Activated naive CD4-positive, alpha-beta T cell treated with anti-CD3 and anti-CD28 coated beads, Interleukin-2, amount 50 U/mL, for 24 hours (primary cell): ENCODE measurements at regions not wholly inside any gene's neighbourhood (a gene's known extent, or its start where the extent isn't known, plus 50 kb on each side); places are given as distances from the start of the nearest gene placed in this dataset.
"Not testable (repeated sequence)": the region's sequence is repeated elsewhere in the genome, so short reads cannot be mapped to it uniquely, and the experiment has no call there.

Experiments
- H3K27ac Mint-ChIP-seq: one replicate; pipeline ENCODE4 v1.8.0; 2021; ENCODE audit warnings: mild to moderate bottlenecking, mixed read lengths
- H3K27me3 Mint-ChIP-seq: one replicate; pipeline ENCODE4 v1.8.0; 2021; ENCODE audit warnings: mixed read lengths
- H3K36me3 Mint-ChIP-seq: one replicate; pipeline ENCODE4 v1.8.0; 2021; ENCODE audit warnings: mixed read lengths
- H3K4me1 Mint-ChIP-seq: one replicate; pipeline ENCODE4 v1.8.0; 2021; ENCODE audit warnings: mixed read lengths
- H3K4me3 Mint-ChIP-seq: one replicate; pipeline ENCODE4 v1.8.0; 2021; ENCODE audit warnings: mild to moderate bottlenecking, mixed read lengths
- H3K9me3 Mint-ChIP-seq: one replicate; pipeline ENCODE4 v1.8.0; 2021; ENCODE audit warnings: mixed read lengths

DNA sequence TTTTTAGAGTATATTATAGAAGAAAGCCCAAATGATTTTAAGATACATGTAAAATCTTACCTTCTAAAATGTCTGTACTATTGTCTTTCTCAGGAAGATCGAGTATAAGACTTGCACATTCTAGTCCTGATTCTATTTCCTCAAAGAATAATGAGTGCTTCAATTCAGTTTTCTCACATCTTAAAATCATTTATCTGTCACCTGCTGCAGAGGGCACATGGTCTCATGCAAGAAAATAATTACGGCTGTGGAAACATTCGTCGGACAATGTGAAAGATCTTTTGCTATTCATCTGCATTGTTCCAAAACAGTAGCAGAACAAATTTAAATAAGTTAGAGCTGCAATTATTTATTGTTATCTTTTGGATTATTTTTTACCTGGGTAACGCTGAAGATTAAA lies 1403.5 kb downstream of the PCDH9 start:
- H3K4me3 Mint-ChIP-seq, result no peak overlapping the region
- no peaks in the 10 kb centered on the region for H3K4me1 Mint-ChIP-seq
- H3K36me3 Mint-ChIP-seq, result no peaks in the 10 kb centered on the region
- no peak overlapping the region for H3K27ac Mint-ChIP-seq
- peaks cover 9% of the 10 kb centered on the region for H3K9me3 Mint-ChIP-seq
- H3K27me3 Mint-ChIP-seq, result no peaks in the 10 kb centered on the region

DNA sequence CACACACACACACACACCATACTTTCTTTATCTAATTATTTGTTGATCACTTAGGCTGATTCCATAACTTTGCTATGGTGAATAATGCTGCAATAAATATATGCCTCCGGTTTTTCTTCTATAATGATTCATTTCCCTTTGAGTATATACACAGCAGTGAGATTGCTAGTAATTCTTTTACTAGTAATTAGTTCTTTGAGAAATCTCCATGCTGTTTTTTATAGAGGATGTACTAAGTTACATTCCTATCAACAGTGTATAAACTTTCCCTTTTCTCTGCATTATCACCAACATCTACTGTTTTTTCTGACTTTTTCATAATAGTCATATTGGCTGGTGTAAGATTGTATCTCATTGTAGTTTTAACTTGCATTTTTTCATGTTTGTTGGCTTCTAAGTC lies 1405.1 kb downstream of the PCDH9 start:
- H3K27me3 Mint-ChIP-seq, result no peaks in the 10 kb centered on the region
- H3K27ac Mint-ChIP-seq, result no peak overlapping the region
- no peak overlapping the region for H3K4me3 Mint-ChIP-seq
- H3K36me3 Mint-ChIP-seq, result no peaks in the 10 kb centered on the region
- no peaks in the 10 kb centered on the region for H3K4me1 Mint-ChIP-seq
- H3K9me3 Mint-ChIP-seq, result peaks cover 14% of the 10 kb centered on the region

DNA sequence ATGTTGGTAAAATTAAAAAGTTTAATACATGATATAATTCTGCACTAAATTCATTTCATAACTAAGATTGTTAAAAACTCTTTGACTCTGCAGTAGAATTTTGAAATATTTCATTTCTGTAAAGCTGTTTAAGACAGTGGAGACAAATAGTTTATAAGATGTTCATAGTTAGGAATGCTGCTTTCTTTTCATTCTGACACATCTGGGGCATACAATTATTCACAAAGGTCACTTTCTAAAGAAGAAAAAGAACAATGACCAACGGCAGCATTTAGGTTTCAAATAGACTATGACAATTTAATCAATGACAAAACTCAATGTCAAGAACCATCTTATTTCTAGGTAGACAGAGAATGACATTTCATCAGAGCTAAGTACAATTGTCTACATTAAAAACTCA lies 1422.1 kb downstream of the PCDH9 start:
- Mint-ChIP-seq H3K9me3 (peaks cover 7% of the 10 kb centered on the region), H3K4me3 (no peak overlapping the region), H3K27ac (no peak overlapping the region), H3K4me1 (no peaks in the 10 kb centered on the region), H3K36me3 (no peaks in the 10 kb centered on the region), H3K27me3 (no peaks in the 10 kb centered on the region)

DNA sequence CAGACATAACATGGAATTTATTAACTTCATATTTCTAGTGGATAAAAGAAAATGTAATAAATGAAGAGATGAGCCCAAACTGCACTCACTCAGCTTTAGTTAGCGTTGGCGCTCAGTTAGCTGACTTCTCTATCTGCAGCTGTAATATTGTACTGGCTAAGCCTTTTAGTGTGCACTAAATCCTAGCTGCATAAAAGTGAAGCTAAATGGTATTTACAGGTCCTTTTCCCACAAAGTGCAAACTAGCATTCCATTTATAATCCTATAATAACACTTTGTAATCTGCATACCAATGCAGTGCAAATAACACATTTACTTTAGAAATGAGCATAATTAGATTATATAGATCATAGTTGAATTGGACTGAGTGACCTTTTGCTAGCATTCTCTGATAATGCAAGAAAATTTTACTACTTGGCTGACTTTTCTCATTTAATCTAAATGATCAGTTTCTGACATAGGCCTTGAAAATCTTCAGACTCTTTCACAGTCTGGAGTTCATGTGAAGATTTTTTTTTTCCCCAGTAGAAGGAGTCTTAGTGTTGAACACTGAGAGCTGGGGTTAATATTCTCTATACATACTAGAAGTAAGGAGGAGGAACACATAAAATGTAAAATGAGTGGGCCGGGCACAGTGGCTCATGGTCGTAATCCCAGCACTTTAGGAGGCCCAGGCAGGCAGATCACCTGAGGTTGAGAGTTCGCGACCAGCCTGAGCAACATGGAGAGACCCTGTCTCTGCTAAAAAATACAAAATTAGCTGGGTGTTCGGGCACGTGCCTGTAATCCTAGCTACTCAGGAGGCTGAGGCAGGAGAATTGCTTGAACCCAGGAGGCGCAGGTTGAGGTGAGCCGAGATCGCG lies 1426.4 kb downstream of the PCDH9 start:
- H3K27me3 Mint-ChIP-seq, result no peaks in the 10 kb centered on the region
- no peaks in the 10 kb centered on the region for H3K36me3 Mint-ChIP-seq
- no peak overlapping the region for H3K27ac Mint-ChIP-seq
- peaks cover 7% of the 10 kb centered on the region for H3K9me3 Mint-ChIP-seq
- H3K4me1 Mint-ChIP-seq, result no peaks in the 10 kb centered on the region
- H3K4me3 Mint-ChIP-seq, result no peak overlapping the region

DNA sequence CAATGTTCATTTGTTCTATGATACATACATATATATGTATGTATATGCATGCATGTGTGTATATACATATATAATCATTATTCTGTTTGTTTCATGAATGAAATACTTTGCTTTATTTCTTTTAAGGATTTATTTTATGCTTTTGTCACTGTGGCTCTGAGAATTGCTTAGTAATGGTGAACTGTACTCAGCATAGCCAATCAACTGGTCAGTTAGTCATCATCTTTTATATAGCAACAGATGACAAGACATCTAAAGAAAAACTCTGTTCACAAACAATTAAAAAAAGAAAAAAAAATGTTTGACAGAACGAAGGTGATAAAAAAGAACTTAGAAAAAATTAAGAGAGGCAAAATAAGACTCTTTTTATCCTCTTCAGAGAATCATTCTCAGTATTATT lies 1440.3 kb downstream of the PCDH9 start:
- Mint-ChIP-seq H3K9me3 (peaks cover 6% of the 10 kb centered on the region), H3K4me3 (no peak overlapping the region), H3K36me3 (no peaks in the 10 kb centered on the region), H3K27me3 (no peaks in the 10 kb centered on the region), H3K4me1 (no peaks in the 10 kb centered on the region), H3K27ac (no peak overlapping the region)

DNA sequence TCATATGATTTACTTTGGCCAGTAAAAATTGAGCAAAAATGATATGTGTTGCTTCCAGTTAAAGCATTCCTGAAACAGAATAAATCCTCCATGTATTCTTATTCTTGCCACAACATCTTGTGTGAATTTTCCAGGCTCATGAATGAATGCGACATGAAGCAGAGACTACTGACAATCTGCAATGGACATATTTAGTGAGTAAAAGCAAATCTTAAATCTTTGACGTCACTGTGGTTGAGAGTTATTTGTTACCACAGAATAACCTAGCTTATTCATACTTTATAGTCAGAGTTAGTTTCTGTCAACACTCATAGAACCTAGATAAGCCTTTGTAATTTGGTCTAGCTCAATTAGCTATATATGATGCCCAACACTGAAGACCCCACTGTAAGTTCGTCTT lies 1443.1 kb downstream of the PCDH9 start:
- Mint-ChIP-seq H3K4me3 (no peak overlapping the region), H3K4me1 (no peaks in the 10 kb centered on the region), H3K9me3 (peaks cover 6% of the 10 kb centered on the region), H3K36me3 (no peaks in the 10 kb centered on the region), H3K27me3 (no peaks in the 10 kb centered on the region), H3K27ac (no peak overlapping the region)

DNA sequence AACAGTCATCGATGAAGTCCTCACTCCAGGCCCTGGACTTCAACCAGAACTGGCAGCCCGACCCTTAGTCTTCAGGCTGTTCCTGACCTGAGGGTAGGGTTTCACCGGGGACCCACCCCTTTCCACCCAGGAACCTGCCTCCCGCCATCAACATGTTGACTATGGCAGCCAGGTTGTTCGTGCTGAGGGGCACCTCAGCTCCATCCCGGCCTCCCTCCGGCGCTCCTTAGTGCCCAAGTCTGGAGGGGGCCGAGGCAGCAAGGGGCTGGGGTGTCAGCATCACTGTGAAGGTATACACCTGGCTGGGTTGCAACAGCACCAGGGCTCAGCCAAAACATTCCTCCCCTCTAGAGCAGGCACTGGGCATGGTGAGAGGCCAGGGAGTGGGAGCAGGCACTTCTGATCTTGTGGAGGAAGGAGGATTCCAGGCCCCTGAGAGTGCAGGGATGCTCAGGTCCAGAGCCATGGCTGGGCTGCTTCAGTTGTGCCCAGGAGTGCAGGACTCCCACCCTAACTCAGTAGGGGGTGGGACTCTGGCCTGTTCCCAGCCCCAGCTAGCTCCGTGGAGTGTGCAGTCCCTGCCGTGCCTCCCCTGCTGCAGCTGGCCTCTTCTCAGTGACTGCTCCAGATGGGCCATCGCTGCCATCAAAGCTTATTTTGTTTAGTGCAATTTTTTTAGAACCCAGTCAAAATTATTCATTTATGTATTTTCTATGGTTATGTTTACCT lies 1445.9 kb downstream of the PCDH9 start:
- no peaks in the 10 kb centered on the region for H3K27me3 Mint-ChIP-seq
- H3K36me3 Mint-ChIP-seq, result no peaks in the 10 kb centered on the region
- no peak overlapping the region for H3K4me3 Mint-ChIP-seq
- H3K4me1 Mint-ChIP-seq, result no peaks in the 10 kb centered on the region
- H3K9me3 Mint-ChIP-seq, result peaks cover 6% of the 10 kb centered on the region
- H3K27ac Mint-ChIP-seq, result no peak overlapping the region

DNA sequence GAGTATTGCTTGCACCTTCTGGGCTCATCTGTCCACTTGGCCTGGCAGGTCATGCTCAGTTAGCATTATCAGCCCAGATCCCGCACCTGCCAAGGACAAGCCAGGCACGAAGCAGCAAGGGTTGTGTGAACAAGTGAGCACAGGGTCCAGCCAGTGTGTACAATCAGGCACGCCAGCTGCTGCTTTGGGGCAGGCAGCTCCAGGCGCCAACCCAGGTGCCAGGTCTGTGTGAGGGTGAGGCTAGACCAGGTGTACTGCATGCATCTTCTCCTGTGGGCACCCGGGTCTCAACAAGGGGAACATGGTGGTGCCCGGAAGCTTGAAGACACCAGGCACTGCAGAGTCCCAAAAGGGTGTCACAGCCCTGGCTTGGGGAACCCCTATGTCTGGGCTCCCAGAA lies 1446.8 kb downstream of the PCDH9 start:
- H3K4me3 Mint-ChIP-seq, result no peak overlapping the region
- no peaks in the 10 kb centered on the region for H3K4me1 Mint-ChIP-seq
- no peaks in the 10 kb centered on the region for H3K36me3 Mint-ChIP-seq
- H3K27me3 Mint-ChIP-seq, result no peaks in the 10 kb centered on the region
- H3K27ac Mint-ChIP-seq, result no peak overlapping the region
- H3K9me3 Mint-ChIP-seq, result peaks cover 3% of the 10 kb centered on the region

DNA sequence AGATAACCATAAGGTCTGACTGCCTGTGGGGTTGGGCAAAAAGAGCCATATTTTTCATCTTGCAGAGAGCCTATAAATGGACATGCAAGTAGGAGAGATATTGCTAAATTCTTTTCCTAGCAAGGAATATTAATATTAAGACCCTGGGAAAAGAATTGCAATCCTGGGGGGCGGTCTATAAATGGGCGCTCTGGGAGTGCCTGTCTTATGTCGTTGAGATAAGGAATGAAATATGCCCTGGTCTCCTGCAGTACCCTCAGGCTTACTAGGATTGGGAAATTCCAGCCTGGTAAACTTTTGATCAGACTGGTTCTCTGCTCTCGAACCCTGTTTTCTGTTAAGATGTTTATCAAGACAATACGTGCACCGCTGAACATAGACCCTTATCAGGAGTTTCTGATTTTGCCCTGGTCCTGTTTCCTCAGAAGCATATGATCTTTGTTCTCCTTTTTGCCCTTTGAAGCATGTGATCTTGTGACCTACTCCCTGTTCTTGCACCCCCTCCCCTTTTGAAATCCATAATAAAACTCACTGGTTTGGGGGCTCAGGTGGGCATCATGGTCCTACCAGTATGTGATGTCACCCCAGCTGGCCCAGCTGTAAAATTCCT lies 1458.3 kb downstream of the PCDH9 start:
- not testable (repeated sequence) for H3K36me3 Mint-ChIP-seq, H3K27ac Mint-ChIP-seq, H3K27me3 Mint-ChIP-seq, H3K4me3 Mint-ChIP-seq, H3K4me1 Mint-ChIP-seq
- peaks cover 20% of the 10 kb centered on the region for H3K9me3 Mint-ChIP-seq

DNA sequence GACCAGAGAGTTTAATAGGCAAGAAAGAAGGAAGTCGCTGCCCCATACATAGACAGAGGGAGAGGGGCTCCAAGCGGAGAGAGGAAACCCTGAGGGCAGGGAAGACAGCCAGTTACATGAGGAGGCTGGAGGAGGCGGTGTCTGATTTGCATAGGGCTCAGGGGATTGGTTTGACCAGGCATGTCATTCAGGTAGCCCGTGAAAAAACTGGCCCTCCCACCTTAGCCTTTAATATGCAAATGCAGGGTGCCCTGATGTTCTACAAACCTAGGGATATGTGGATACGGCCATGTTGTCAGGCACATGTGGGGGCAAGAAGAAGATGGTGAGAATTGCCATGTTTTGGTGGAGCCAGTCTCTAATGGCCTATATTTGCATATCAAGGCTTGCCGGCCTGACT lies 1461.6 kb downstream of the PCDH9 start:
- H3K36me3 Mint-ChIP-seq, result no peaks in the 10 kb centered on the region

DNA sequence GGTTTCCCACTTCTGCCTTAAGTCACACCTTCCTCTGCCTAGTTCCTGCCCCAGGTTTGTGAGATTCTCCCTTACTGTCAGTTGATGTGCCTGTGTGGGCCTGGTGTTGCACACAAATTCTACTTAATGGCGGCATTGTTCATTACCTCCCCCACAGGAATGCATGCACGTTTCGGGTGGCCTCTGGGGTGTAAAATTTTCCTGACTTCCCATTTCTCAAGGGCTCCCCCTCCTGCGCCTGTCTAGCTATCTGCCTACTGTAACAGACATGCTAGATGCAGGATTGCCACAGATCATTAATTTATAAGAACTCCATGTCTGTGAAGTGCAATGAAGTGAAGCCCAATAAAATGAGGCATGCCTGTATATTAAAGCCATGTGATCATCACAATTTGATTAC lies 1466.3 kb downstream of the PCDH9 start:
- no peak overlapping the region for H3K4me3 Mint-ChIP-seq
- peaks cover 11% of the 10 kb centered on the region for H3K9me3 Mint-ChIP-seq
- H3K4me1 Mint-ChIP-seq, result no peaks in the 10 kb centered on the region
- H3K36me3 Mint-ChIP-seq, result no peaks in the 10 kb centered on the region
- H3K27me3 Mint-ChIP-seq, result no peaks in the 10 kb centered on the region
- H3K27ac Mint-ChIP-seq, result no peak overlapping the region

More for the DNA sequence above, 1461.6 kb downstream of the PCDH9 start:
- Mint-ChIP-seq H3K4me1 (no peaks in the 10 kb centered on the region), H3K27ac (no peak overlapping the region), H3K4me3 (no peak overlapping the region), H3K9me3 (peaks cover 14% of the 10 kb centered on the region), H3K27me3 (no peaks in the 10 kb centered on the region)

DNA sequence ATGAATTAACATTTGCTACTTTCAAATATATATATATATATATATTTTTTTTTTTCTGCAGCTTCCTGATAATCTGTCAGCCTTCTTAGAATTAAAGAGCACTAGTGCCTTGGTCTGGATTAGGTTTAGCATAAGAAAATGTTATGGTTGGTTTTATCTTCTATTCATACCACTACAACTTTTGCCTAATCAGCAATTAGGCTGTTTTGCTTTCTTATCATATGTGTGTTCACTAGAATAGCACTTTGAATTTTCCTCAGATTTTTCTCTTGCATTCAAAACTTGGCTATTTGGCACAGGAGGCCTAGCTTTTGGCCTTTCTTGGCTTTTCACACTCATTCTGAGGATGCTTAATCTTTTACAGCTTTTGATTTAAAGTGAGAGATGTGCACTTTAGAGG lies 1468.1 kb downstream of the PCDH9 start:
- no peaks in the 10 kb centered on the region for H3K27me3 Mint-ChIP-seq
- peaks cover 13% of the 10 kb centered on the region for H3K9me3 Mint-ChIP-seq
- no peak overlapping the region for H3K27ac Mint-ChIP-seq
- no peaks in the 10 kb centered on the region for H3K36me3 Mint-ChIP-seq
- H3K4me3 Mint-ChIP-seq, result no peak overlapping the region
- no peaks in the 10 kb centered on the region for H3K4me1 Mint-ChIP-seq

DNA sequence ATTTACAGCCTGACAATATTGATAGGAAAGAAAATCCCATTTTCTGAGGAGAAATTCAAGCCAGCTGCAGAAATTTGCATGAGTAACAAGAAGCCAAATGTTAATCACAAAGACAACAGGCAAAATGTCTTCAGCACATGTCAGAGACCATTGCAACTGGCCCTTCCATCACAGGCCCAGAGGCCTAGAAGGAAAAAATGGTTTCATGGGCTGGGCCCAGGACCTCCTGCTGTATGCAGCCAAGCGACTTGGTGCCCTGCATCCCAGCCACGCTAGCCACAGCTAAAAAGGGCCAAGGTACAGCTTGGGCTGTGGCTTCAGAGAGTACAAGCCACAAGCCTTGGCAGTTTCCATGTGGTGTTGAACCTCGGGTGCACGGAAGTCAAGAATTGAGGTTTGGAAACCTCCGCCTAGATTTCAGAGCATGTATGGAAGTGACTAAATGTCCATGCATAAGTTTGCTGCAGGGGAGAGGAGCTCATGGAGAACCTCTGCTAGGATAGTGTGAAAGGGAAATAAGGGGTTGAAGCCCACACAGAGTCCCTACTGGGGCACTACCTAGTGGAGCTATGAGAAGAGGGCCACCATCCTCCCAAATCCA lies 1474.0 kb downstream of the PCDH9 start:
- Mint-ChIP-seq H3K4me3 (no peak overlapping the region), H3K36me3 (no peaks in the 10 kb centered on the region), H3K27ac (no peak overlapping the region), H3K4me1 (no peaks in the 10 kb centered on the region), H3K27me3 (no peaks in the 10 kb centered on the region), H3K9me3 (peaks cover 19% of the 10 kb centered on the region)

DNA sequence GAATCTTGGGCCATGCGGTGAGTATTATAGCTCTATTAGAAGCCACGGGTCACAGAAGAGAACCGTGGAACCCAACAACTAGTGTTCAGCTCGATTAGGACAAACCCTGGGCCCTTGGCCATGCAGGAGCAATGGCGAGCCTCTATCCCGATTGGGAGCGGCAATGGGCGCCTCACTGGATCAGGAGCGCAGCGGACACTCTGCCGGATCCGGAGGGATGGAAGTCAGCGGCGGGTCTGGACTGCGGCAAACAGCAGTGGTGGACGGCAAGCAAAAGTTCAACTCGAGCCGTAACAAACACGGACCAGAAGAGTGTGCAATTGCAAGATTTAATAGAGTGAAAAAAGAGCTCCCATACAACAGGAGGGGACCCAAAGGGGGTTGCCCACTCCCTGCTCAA lies 1481.9 kb downstream of the PCDH9 start:
- Mint-ChIP-seq H3K4me3 (no peak overlapping the region), H3K4me1 (no peaks in the 10 kb centered on the region), H3K36me3 (no peaks in the 10 kb centered on the region), H3K27ac (no peak overlapping the region), H3K27me3 (no peaks in the 10 kb centered on the region), H3K9me3 (peaks cover 16% of the 10 kb centered on the region)

DNA sequence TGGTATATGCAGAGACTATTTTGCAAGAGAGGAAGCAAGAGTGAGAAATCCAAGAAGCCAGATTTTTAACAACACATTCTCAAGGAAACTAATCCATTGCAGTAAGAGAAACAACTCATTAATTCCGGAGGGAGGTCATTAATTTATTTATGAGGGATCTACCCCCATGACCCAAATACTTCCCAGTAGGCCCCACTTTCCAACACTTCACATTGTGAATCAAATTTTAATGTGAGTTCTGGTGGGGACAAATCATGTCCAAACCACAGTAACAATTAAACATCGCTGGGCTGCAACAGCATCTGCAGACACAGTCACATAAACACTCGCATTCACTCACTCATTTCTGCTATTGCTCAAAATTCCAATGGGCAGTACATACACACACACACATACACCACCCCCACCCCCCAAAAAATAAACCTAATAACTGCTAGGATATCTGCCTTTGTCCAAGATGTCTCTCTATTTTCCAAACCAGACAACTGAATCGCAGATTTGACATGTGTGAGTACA lies 1483.7 kb downstream of the PCDH9 start:
- no peak overlapping the region for H3K4me3 Mint-ChIP-seq
- peaks cover 16% of the 10 kb centered on the region for H3K9me3 Mint-ChIP-seq
- H3K27me3 Mint-ChIP-seq, result no peaks in the 10 kb centered on the region
- no peaks in the 10 kb centered on the region for H3K4me1 Mint-ChIP-seq
- no peak overlapping the region for H3K27ac Mint-ChIP-seq
- H3K36me3 Mint-ChIP-seq, result no peaks in the 10 kb centered on the region

DNA sequence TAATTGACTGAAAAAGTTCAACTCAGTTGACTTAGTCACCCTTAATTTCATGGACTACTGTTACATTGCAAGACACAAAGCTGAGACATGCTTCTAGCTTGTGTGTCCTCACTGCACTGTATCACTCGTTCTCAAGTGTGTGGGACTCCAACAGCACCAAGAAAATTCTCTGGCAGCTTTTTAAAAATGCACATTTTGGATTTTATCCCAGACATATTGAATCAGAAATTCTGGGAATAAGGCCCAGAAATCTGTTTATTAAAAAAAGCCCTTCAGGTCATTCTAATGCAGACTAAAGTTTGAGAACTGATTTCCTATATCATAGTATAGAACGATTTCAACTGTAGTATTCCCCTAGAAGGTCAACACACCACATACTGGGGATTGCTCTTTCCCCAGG lies 1485.3 kb downstream of the PCDH9 start:
- Mint-ChIP-seq H3K27ac (no peak overlapping the region), H3K9me3 (peaks cover 9% of the 10 kb centered on the region), H3K27me3 (no peaks in the 10 kb centered on the region), H3K4me3 (no peak overlapping the region), H3K36me3 (no peaks in the 10 kb centered on the region), H3K4me1 (no peaks in the 10 kb centered on the region)
